ENCODE measurements at regions not wholly inside any gene's neighbourhood (a gene's known extent, or its start where the extent isn't known, plus 50 kb on each side); places are given as distances from the start of the nearest gene placed in this dataset.

- H3K9me3 ChIP-seq (ENCODE audit: low read depth), result no peaks in the 10 kb centered on the region
- H3K79me2 ChIP-seq (ENCODE audit: low read depth), result no peaks in the 10 kb centered on the region
- H3K4me3 Mint-ChIP-seq, result no peak overlapping the region
- TF ChIP-seq EZH2phosphoT487 (IDR thresholded peaks at IDR 0.05), result no peak
- TF ChIP-seq CTCF (IDR thresholded peaks at IDR 0.05), result no peak
- no peak for TF ChIP-seq EZH2 (IDR thresholded peaks at IDR 0.05)
- no peaks in the 10 kb centered on the region for H3K4me1 ChIP-seq
- no peaks in the 10 kb centered on the region for H3K9me3 Mint-ChIP-seq
- H2AFZ ChIP-seq (replicated peaks), result no peak overlapping the region
- no peak for DNase-seq (ENCODE audit: low spot score)
- no peaks in the 10 kb centered on the region for H3K27me3 ChIP-seq
- H3K4me2 ChIP-seq, result no peak overlapping the region
- H3K27me3 Mint-ChIP-seq (ENCODE audit: insufficient read depth, low read depth), result no peaks in the 10 kb centered on the region
- no peaks in the 10 kb centered on the region for H3K36me3 ChIP-seq
- no peak overlapping the region for H3K4me3 ChIP-seq
- no peaks in the 10 kb centered on the region for H4K20me1 ChIP-seq (ENCODE audit: low read depth)
- H3K36me3 Mint-ChIP-seq, result no peaks in the 10 kb centered on the region
- H3K27ac Mint-ChIP-seq, result no peak overlapping the region
- H3F3A ChIP-seq (ENCODE audit: low read depth), result no peaks in the 10 kb centered on the region
- H3K4me1 Mint-ChIP-seq, result no peaks in the 10 kb centered on the region
- no peak overlapping the region for H3K27ac ChIP-seq
- no peak overlapping the region for H3K9ac ChIP-seq
These were observed 1307.4 kb downstream of the SLITRK5 start for GRCh38 chr13:88978607-88979006.

- no peak for DNase-seq (ENCODE audit: low spot score)
- Mint-ChIP-seq H3K27ac (no peak overlapping the region), H3K4me1 (no peaks in the 10 kb centered on the region), H3K4me3 (no peak overlapping the region), H3K36me3 (no peaks in the 10 kb centered on the region), H3K27me3 (ENCODE audit: insufficient read depth, low read depth) (no peaks in the 10 kb centered on the region), H3K9me3 (no peaks in the 10 kb centered on the region)
- Histone ChIP-seq H2AFZ (replicated peaks) (no peak overlapping the region), H3F3A (ENCODE audit: low read depth) (no peaks in the 10 kb centered on the region), H3K9me3 (ENCODE audit: low read depth) (no peaks in the 10 kb centered on the region), H3K27ac (no peak overlapping the region), H3K4me2 (no peak overlapping the region), H3K4me1 (no peaks in the 10 kb centered on the region), H3K79me2 (ENCODE audit: low read depth) (no peaks in the 10 kb centered on the region), H3K27me3 (no peaks in the 10 kb centered on the region), H3K9ac (no peak overlapping the region), H3K4me3 (no peak overlapping the region), H3K36me3 (no peaks in the 10 kb centered on the region), H4K20me1 (ENCODE audit: low read depth) (no peaks in the 10 kb centered on the region)
- TF ChIP-seq EZH2phosphoT487 (IDR thresholded peaks at IDR 0.05) (no peak), EZH2 (IDR thresholded peaks at IDR 0.05) (no peak), CTCF (IDR thresholded peaks at IDR 0.05) (no peak)
These were observed 1308.4 kb downstream of the SLITRK5 start for GRCh38 chr13:88979465-88980175.

DNA sequence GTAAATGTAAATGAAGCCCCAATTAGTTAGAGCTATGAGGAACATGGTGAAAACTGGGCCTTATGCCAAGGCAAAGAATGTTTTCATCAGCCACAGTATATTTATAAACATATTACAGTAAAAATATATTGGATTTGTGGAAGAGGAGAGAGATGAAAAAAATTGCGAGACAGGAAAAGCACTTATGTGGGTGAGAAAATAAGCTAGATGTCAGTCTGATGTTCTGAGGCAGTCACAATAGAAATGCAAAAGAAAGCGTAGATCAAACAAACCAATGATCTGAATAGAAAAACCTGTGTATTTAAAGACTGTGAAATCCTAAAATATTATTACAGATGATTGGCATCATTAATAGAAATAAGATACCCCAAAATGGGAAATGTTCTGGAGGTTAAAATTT, 1332.5 kb downstream of the SLITRK5 start:
- no peaks in the 10 kb centered on the region for H3K9me3 Mint-ChIP-seq

More for the DNA sequence above, 1332.5 kb downstream of the SLITRK5 start:
- Histone ChIP-seq H2AFZ (replicated peaks) (no peak overlapping the region), H3F3A (ENCODE audit: low read depth) (no peaks in the 10 kb centered on the region), H3K4me2 (no peak overlapping the region), H3K9me3 (ENCODE audit: low read depth) (no peaks in the 10 kb centered on the region), H3K27ac (no peak overlapping the region), H3K4me3 (no peak overlapping the region), H4K20me1 (ENCODE audit: low read depth) (no peaks in the 10 kb centered on the region), H3K27me3 (no peaks in the 10 kb centered on the region), H3K9ac (no peak overlapping the region), H3K4me1 (no peaks in the 10 kb centered on the region), H3K79me2 (ENCODE audit: low read depth) (no peaks in the 10 kb centered on the region), H3K36me3 (no peaks in the 10 kb centered on the region)
- TF ChIP-seq EZH2phosphoT487 (IDR thresholded peaks at IDR 0.05), result no peak
- no peak for TF ChIP-seq EZH2 (IDR thresholded peaks at IDR 0.05)
- TF ChIP-seq CTCF (IDR thresholded peaks at IDR 0.05), result no peak
- no peaks in the 10 kb centered on the region for H3K27me3 Mint-ChIP-seq (ENCODE audit: insufficient read depth, low read depth)
- DNase-seq (ENCODE audit: low spot score), result no peak
- H3K4me1 Mint-ChIP-seq, result no peaks in the 10 kb centered on the region
- no peak overlapping the region for H3K4me3 Mint-ChIP-seq
- H3K36me3 Mint-ChIP-seq, result no peaks in the 10 kb centered on the region
- H3K27ac Mint-ChIP-seq, result no peak overlapping the region

Measured in neural progenitor cell (in vitro differentiated cells).